ENCODE measurements at regions not wholly inside any gene's neighbourhood (a gene's known extent, or its start where the extent isn't known, plus 50 kb on each side); places are given as distances from the start of the nearest gene placed in this dataset.

GRCh38 chr7:42618651-42619360 lies 293.1 kb downstream of the C7orf25 start:
- H3K9me3 ChIP-seq (ENCODE audit: control insufficient read depth, low read depth, low read length): no peaks in the 10 kb centered on the region
- TF ChIP-seq, protein P1, sequence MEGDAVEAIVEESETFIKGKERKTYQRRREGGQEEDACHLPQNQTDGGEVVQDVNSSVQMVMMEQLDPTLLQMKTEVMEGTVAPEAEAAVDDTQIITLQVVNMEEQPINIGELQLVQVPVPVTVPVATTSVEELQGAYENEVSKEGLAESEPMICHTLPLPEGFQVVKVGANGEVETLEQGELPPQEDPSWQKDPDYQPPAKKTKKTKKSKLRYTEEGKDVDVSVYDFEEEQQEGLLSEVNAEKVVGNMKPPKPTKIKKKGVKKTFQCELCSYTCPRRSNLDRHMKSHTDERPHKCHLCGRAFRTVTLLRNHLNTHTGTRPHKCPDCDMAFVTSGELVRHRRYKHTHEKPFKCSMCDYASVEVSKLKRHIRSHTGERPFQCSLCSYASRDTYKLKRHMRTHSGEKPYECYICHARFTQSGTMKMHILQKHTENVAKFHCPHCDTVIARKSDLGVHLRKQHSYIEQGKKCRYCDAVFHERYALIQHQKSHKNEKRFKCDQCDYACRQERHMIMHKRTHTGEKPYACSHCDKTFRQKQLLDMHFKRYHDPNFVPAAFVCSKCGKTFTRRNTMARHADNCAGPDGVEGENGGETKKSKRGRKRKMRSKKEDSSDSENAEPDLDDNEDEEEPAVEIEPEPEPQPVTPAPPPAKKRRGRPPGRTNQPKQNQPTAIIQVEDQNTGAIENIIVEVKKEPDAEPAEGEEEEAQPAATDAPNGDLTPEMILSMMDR (conservative IDR thresholded peaks at IDR 0.05): no peak
- H3K36me3 Mint-ChIP-seq (ENCODE audit: insufficient read depth in 1 of 3, low read depth in 3 of 3): no peaks in the 10 kb centered on the region
- H3K18ac ChIP-seq (ENCODE audit: insufficient read length, low read depth, low read length): no peak overlapping the region
- H4K20me1 ChIP-seq (ENCODE audit: control insufficient read depth, insufficient read depth, insufficient read length): no peaks in the 10 kb centered on the region
- H2BK5ac ChIP-seq (ENCODE audit: insufficient read length, low read length): no peak overlapping the region
- H3K23me2 ChIP-seq (ENCODE audit: insufficient read length, low read depth, low read length, poor library complexity, severe bottlenecking): no peaks in the 10 kb centered on the region
- H3K4me3 Mint-ChIP-seq: no peak overlapping the region
- H3K56ac ChIP-seq (ENCODE audit: insufficient read length, low read depth, low read length): no peak overlapping the region
- no CpG with 5 or more reads among the region's 7 CpGs for WGBS (ENCODE audit: extremely low coverage, insufficient read length, low lambda C conversion rate)
- H3K27ac ChIP-seq (ENCODE audit: insufficient read length, low read depth, low read length): no peak overlapping the region
- H2AFZ ChIP-seq (ENCODE audit: low read length): no peak overlapping the region
- H4K91ac ChIP-seq (ENCODE audit: insufficient read length, low read depth, low read length): no peak overlapping the region
- no peak overlapping the region for H2BK20ac ChIP-seq (ENCODE audit: low read depth, low read length, poor library complexity, severe bottlenecking)
- no peak overlapping the region for H3K4me2 ChIP-seq (ENCODE audit: insufficient read depth, insufficient read length, low read length)
- no peaks in the 10 kb centered on the region for H3K4me1 ChIP-seq (ENCODE audit: insufficient read depth, low read length)
- no peaks in the 10 kb centered on the region for H3K79me2 ChIP-seq (ENCODE audit: insufficient read depth, low read length)
- no peak overlapping the region for H2AK5ac ChIP-seq (ENCODE audit: insufficient read length, low read length)
- no peak overlapping the region for H3K4ac ChIP-seq (ENCODE audit: low read depth, low read length)
- no peak overlapping the region for H4K5ac ChIP-seq (ENCODE audit: insufficient read length, low read depth, low read length)
- no peak for DNase-seq
- no peak overlapping the region for H3K27ac Mint-ChIP-seq
- H4K8ac ChIP-seq (replicated peaks; ENCODE audit: insufficient read length, low read depth, low read length): no peak overlapping the region
- H3T11ph ChIP-seq (ENCODE audit: low read length): no peak overlapping the region
- H3K23ac ChIP-seq (ENCODE audit: insufficient read length, low read depth, low read length): no peak overlapping the region
- H2BK120ac ChIP-seq (ENCODE audit: low read depth, low read length, poor library complexity, severe bottlenecking): no peak overlapping the region
- H3K27me3 ChIP-seq (ENCODE audit: insufficient read depth, low read length): no peaks in the 10 kb centered on the region
- H3K4me1 Mint-ChIP-seq: peaks cover 2 to 3% of the 10 kb centered on the region in 2 experiments; a peak in 2 of 4 replicates
- no peaks in the 10 kb centered on the region; the same call in 1 of the 2 replicates for H3K27me3 Mint-ChIP-seq (ENCODE audit: low read depth)
- no peaks in the 10 kb centered on the region for H3K79me1 ChIP-seq (ENCODE audit: insufficient read depth, low read depth, low read length, poor library complexity, severe bottlenecking)
- H3K9me3 Mint-ChIP-seq: no peaks in the 10 kb centered on the region
- no peak overlapping the region for H2BK12ac ChIP-seq (ENCODE audit: insufficient read length, low read depth, low read length)
- no peak overlapping the region for H3K14ac ChIP-seq (ENCODE audit: insufficient read depth, low read length)
- no peak overlapping the region for H2BK15ac ChIP-seq (ENCODE audit: low read depth, low read length)
- no peak overlapping the region for H3K9ac ChIP-seq (ENCODE audit: extremely low read depth, insufficient read length, low read length)
